Hepatocyte (in vitro differentiated cells): ENCODE measurements at regions not wholly inside any gene's neighbourhood (a gene's known extent, or its start where the extent isn't known, plus 50 kb on each side); places are given as distances from the start of the nearest gene placed in this dataset.

ENCODE experiments used
- CTCF ChIP-seq: fragments of 200-600 bp; sonication (generic); IDR thresholded peaks from 2 replicates; pipeline ENCODE4 v1.5.1; 2016; ENCODE audit warnings: antibody characterized with exemption, mild to moderate bottlenecking; ENCODE audit not compliant: poor library complexity
- EZH2 ChIP-seq: fragments of 200-600 bp; sonication (generic); IDR thresholded peaks from 2 replicates; pipeline ENCODE4 v1.6.1; 2016; ENCODE audit warnings: antibody characterized with exemption, mild to moderate bottlenecking, borderline replicate concordance
- EZH2phosphoT487 ChIP-seq: fragments of 200-600 bp; sonication (generic); IDR thresholded peaks from one replicate; pipeline ENCODE4 v1.6.1; 2018; ENCODE audit warnings: antibody characterized with exemption, mild to moderate bottlenecking, low read depth, moderate library complexity; ENCODE audit not compliant: unreplicated experiment, severe bottlenecking

GRCh38 chr20:6440443-6440799 is 317.6 kb upstream of the FERMT1 start:
- no peak for TF ChIP-seq CTCF
- no peak for TF ChIP-seq EZH2
- no peak for TF ChIP-seq EZH2phosphoT487
